GM21381 (cell line): ENCODE measurements at regions not wholly inside any gene's neighbourhood (a gene's known extent, or its start where the extent isn't known, plus 50 kb on each side); places are given as distances from the start of the nearest gene placed in this dataset.
"Not testable (repeated sequence)": the region's sequence is repeated elsewhere in the genome, so short reads cannot be mapped to it uniquely, and the experiment has no call there.

Source experiments
- ATAC-seq: cut with Tn5 transposase; IDR thresholded peaks from one replicate; pipeline ENCODE4 v1.9.1; 2021; ENCODE audit warnings: mild to moderate bottlenecking, moderate library complexity; ENCODE audit not compliant: unreplicated experiment

DNA sequence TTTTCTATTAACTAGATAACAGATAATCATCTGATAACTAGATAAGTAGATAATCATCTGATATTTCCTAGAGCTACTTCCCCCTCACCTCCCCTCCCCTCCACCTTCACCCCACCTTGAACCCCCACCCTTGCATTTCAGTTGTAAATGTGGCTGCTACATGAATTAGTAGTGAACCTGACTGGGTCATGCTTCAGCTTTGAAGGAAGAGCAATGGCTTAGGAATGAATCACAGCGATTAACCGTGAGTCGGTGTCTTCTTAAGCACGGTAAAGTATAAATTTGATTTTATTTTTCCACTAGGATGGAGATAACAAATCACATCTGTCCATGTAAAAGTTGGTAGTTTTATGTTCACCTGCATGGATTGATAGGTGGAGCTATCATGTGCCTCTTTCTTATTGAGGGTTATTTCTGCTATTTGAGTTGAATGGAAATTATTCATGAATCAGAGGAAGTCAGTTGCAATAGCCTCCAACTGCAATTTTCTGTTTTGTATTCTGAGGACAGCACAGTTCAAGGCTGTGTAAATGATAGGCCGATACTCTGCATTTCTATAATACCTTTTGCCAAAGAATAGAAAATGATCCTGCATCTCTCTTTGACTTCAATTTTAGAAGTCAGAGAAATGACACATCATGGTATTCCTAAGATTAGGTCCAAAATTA is 235.0 kb downstream of the PTGER3 start:
- no peak for ATAC-seq

DNA sequence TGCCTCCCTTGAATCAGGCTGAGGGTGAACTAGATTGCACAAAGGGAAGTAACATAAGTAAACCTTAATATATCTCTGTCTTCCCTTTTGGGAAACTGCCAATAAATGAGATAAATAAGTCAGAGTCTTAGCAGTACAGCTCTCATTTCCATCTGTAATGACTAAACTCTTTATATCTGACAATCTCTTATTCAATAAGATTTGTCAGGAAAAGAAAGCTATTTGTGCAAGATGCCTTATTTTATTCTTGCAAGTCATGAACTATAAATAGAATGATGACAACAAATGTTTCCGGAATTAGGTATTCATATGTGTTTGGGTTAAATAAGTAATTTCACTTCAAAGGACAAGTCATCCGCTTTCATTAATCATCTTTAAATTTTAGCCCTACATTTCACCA is 229.2 kb downstream of the PTGER3 start:
- no peak for ATAC-seq

DNA sequence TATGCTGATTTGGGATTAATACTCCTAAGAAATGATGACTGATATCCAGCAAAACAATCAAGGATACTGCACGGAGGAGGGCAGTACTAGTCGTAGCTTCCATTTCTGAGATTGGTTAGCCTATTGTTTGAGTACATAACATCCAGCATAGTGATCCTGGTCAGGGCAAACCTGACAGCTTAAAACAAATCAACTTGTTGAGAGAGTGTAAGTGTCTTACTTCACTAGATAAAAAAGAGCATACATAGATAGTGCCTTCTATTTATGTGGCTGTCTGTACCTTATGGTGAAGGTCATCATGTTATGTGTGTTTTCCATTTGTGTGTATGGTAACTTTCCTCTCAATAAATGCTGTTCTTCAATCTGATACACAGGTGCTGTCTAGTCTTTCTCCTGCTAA is 228.4 kb downstream of the PTGER3 start:
- no peak for ATAC-seq

DNA sequence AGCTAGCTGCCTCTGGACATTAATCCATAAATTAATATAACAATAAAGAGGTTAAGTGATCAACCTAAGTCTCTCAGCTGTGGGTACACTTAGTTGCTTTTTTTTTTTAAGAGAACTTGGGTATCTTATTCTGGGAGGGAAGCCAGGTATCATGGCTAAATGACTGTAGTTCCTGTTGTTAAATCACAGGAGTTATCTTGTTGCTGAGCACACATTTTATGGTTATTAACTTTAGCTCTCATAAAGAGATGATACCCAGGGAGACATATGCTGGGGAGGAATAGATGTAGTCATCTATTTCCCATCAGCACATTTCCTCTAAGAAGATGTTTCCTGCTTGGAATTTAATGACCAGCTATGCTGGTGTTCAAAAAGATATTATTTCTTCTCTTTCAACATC is 227.8 kb downstream of the PTGER3 start:
- no peak for ATAC-seq

DNA sequence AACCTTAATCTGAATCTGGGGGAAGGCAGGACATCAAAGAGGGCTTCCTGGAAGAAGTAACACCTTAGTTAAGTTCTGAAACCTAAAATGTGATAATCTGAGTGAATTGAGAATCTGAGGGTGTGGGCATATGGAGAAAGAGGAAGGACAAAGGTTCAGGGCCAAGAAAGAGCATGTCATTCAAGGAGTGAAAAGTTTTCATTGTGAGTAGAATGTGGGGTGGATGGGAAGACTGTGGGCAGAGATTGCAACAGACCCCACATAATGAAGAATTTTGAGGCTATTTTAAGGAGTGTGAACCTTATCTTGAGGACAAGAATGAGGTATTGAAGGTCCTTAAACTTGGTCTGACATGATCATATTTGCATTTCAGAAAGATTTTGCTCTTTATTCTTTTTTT is 227.2 kb downstream of the PTGER3 start:
- ATAC-seq, result no peak

DNA sequence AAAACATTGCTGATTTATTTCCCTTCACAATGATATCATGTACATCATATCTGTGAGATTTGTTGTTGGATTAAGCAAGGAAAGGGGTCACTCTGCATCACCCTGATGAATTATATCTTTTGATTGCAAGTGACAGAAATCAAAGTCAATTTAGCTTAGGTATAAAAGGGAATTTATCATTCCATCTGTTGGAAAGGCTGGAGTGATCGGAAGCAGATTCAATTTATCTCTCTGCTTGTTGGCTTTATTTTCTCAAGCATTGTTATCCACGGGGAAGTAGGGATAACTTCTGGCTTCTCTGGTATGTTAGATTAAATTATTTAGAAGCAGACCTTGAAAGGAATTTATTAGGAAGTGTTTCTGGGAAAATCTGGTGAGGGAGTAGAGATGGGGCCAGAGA is 226.6 kb downstream of the PTGER3 start:
- ATAC-seq, result no peak

DNA sequence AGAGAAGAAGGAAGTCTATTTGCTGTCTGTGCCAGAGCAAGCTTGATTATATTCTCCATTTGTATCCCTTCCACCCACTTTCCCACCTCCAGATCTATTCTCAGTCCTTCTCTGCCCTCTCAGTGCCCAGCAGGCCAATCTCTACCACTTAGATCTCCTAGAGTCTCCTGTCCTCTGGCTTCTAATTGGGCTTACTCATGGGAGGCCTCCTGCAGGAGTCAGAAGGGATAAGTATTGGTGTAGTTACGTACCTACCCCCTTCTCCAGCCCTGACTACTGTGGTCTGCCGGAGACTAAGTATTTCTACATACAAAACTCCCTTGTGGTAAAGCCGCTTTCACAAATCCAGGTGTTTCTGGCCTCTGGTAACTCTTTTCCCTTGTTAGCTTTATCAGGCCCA is 221.2 kb downstream of the PTGER3 start:
- ATAC-seq, result no peak

DNA sequence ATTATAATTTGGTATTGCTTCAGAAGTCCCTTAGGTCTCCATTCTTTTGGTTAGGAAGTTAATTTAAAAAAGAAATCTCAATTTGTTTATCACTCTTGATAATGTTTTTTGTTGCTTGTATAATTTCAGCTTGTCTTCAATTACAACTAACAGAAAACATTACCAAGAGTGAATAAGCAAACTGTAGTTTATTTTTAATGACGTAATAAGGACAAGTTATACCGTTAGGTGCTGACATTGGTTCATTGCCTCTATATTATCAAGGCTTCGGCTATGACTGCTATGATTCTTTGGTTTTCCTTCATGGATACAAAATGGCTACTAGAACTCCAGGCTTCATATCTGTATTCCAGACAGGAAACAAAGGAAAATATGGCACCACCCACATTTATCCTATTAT is 220.6 kb downstream of the PTGER3 start:
- no peak for ATAC-seq

DNA sequence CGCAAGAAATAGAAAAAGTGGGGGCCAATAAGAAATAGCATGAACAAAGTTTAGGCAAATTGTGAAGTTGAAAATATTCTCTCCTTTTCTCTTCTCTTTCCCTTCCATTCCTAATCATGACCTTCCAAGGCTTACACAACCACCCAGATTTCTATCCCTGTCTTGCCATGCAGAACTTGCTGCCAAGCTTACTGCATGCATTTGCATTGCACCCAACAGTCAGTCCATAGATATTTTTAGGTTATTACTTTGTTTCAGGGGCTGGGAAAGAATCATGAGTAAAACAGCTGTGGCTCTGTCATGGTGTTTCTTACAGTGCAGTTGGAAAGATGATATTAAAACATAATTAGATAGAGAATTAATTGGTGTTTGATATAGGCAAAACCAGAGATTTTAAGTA is 219.4 kb downstream of the PTGER3 start:
- ATAC-seq, result no peak

DNA sequence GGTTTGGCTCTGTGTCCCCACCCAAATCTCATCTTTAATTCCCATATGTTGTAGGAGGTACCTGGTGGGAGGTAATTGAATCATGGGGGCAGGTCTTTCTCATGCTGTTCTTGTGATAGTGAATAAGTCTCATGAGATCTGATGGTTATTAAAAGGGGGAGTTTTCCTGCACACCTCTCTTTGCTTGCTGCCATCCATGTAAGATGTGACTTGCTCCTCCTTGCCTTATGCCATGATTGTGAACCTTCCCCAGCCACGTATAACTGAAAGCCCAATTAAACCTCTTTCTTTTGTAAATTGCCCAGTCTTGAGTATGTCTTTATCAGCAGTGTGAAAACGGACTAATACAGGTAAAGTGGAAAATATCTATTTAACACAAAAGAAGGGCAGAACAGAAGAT is 213.3 kb downstream of the PTGER3 start:
- not testable (repeated sequence) for ATAC-seq

DNA sequence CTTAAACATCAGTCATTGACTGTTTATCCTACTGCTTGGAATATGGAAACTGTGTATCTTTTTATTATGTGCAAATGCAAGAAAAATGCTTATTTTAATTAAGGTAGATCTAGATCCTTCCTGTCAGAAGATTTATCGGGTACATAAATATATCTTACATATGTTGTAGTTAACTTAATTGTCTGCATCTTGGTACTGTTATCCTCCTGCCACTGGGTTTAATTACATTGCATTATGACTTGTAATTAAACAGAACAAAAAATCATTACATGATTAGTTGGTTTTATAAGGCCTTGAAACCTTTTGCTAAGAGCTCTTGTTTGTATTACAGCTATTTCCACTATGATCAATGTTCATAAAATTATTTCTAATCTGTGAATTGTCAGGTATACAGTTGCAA is 211.2 kb downstream of the PTGER3 start:
- ATAC-seq, result no peak

DNA sequence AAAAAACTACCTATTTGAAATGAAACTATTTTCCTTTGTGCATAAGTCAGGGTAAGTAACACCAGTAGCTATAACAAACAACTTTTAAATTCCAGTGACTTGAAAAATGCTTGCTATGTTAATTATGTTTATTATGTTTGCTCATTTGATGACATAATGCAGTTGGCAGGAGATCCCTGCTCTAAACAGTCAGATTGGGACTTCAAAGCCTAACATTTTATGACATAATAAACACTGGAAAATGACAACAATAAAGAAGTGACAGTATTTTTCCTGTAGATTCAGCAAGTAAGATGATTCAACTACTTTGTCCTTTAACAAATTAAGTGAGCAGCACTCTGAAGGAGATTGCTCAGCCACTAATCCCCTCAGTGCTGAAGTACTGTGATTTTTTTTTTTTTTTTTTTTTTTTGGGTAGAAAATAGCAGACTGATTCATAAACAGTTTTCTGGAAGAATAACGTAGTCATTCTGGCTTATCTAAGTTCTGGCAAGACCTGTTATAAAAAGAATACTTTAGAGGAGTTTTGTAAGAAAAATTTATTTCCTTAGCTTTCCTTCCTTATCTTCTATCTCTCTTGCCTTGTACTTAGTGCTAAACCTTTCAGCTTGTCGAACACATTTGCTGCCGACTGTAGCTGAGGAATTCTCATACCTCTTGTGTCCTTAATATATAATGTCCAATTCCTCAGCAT is 207.2 kb downstream of the PTGER3 start:
- ATAC-seq, result no peak

DNA sequence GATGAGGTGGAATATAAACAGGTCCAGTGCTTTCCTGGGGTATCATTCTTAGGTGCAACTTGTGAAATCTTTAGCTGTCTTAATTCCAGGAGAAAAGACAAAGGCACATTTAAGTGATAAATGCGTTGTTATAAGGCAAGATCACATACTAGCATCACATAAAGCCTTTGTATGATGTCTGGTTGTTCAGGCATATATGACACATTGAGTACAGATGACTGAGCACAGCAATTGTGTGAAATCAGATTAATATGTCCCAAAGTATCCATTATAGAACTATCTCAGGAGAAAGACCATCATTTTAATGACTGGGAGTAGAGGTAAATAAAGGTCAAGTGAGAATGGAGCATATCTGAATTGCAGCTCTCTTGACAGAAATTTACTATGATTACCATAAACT is 205.1 kb downstream of the PTGER3 start:
- ATAC-seq, result no peak

DNA sequence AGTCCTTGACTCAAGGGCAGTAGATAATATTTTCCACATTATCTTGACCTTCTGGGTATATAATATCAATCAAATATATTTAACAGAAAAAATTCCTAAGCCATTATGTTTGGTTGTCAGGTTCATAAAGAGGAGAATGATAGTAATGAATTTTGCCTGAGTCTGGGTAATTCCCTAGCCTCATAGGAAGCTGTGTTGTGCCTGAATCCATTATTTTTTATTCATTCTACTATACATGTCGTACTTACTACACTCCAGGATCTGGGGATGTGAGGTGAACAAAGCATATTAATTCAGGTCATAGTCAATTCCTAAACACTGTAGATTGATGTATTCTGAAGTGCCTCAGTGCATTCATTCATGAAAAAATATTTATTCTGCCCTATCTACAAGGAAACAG is 204.2 kb downstream of the PTGER3 start:
- no peak for ATAC-seq

DNA sequence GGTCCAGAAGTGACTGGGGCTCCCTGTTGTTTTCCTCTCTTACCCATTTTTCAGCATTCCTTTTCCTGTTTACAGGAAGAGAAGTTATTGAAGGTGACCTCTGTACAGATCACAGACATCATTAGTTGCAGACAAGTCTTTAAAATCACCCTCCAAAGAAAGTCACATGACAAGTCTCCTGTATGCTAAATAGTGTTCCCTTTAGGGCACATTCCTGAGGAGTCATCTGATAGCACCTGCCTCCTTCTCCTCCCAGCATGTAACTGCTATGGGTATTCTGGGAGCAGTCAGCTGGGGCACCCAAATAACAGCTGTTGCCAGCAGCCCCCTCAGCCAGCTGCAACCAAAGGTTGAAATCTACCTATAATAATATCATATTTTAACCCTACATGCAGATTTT is 200.6 kb downstream of the PTGER3 start:
- no peak for ATAC-seq

DNA sequence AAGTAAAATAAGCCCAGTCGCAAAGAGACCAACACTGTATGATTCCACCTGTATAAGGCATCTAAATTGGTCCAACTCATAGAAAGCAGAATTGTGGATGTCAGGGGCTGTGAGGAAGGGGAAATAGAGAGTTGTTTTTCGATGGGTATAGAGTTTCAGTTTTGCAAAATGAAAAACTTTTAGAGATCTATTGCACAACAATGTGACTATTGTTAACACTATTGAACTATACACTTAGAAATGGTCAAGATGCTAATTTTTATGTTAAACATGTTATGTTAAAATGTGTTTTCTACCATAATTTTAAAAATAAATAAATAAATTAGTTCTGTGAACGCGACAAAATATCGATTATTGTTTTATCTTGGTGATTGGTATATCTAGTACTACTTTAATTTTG is 192.4 kb downstream of the PTGER3 start:
- no peak for ATAC-seq

DNA sequence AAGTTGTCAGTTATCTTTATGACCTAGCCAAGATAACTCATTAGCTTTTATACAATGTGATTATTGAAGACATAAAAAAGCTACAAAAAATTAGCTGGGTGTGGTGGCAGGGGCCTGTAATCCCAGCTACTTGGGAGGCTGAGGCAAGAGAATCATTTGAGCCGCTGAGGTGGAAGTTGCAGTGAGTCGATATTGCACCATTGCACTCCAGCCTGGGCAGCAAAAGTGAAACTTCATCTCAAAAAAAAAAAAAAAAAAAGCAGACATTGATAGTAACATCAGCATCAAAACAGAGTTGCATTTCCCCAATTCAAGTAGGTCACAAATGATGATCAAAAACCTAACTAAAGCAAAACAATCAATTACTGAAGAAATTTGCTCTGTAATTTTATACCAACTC is 191.4 kb downstream of the PTGER3 start:
- ATAC-seq, result no peak

DNA sequence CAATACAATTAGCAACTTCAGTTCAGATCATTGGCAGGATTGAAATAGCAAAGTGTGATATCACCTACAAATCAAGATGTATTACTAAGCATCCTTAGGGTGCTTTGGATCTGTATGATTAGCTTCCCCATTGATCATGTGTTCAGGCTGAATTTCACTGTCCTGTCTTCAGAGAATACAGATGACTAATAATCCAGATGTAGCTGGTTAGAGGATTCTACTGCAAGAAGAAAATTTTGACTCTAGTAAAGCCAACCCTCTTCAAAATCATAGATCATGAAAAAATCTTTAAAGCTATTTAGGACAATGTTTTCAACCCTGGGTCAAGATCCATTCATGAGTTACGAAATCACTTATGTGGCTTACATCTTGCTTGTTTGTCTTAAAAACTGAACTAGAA is 184.4 kb downstream of the PTGER3 start:
- no peak for ATAC-seq

DNA sequence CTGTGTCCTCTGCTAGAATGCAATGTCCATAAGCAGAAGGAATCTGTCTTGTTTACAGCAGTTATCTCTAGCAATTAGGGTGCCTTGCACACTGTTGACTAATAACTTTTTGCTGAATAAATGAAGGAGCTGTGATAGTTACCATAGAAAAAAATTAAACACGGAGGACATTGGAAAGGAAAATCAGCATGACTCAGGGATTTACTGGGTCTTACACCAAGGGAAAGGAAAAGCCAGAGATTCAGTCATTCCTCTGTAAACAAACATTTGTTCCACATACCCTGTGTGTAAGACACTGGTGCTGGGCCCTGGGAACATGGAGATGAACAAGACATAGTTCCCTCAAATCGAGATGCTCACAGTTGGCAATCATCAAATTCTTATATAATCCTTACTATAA is 183.3 kb downstream of the PTGER3 start:
- ATAC-seq, result no peak

DNA sequence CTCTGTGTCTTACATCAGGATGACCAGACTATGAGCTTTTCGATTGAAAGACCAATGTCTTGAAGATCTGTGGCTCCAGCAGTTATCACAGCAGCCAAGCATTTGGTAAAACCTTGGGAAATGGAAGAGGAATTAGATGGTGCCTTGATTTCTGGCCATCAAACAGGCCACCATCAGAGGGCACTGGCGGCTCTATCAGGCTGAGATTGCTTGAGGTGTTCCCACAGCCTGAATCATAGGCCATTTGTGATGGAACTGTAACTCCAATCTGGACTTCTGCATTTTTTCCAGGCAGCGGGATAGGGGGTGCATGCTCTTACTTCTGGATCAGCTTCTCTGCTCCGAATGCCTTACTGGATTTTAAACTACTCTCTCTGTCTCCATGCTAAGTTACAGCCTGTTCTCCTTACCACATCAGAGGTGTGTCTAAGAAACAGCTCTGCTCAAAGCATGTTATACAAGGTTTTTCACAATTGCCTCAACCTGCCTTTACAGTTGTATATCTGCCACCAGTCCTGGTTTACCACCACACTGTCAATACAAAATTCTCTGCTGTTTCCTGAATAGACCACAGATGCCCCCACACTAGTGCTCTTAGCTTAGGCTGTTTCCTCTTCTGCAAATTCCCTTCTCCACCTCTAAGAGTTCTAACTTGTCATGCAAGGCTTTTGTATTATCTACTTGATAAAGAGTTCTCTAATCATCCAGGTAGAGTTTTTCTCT is 180.9 kb downstream of the PTGER3 start:
- ATAC-seq, result no peak

DNA sequence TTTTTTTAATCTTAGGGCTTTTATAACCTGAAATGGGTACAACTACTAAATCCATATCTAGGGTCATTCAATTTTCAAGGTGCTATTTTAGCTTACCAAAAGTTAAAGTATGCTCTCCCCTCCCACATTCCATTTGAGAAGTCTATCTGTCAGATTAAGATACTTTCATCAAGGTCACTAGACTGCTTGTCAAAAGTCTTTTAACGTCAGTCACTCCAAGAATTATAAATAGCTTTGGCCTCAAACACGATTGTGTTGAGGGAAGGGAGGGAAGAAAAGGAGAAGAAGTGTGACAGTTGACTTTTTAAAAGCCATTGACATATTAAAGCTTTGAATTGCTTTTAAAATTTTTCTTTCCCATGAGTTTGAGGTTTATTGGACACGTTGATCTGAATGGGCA is 175.8 kb downstream of the PTGER3 start:
- no peak for ATAC-seq

DNA sequence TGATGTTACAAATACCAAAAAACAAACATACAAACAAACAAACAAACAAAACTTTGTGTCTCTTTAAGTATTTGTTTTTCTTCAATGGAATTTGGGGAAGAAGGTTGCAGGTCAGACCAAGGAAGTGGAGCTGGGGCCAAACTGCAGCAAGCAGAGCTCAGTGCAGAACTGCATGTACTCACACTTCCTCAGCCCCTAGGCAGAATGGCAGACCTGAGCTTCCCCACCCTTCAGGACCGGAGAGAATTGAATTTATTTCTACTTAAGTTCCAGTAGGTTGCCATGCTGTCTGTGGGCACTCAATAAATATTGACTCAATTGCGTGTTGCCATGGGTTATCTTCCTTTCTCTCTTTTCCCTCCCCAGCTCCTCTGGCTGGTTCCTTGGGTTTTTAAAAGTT is 173.6 kb downstream of the PTGER3 start:
- no peak for ATAC-seq
